OCI-LY3 (cell line): ENCODE measurements at regions not wholly inside any gene's neighbourhood (a gene's known extent, or its start where the extent isn't known, plus 50 kb on each side); places are given as distances from the start of the nearest gene placed in this dataset.
A peak's percentile ranks its signal among the peaks of the same experiment; 100 is the strongest.

ENCODE experiments used
- H2AFZ ChIP-seq: fragments of 200-600, 300-600 bp; shearing (Covaris generic); 2 replicates; pipeline ENCODE4 v1.6.0; 2014; ENCODE audit warnings: antibody characterized with exemption, low read depth, low read length
- H3K27ac ChIP-seq: fragments of 200-600, 300-600 bp; sonication (generic); 2 replicates; pipeline ENCODE4 v1.5.1; 2014; ENCODE audit warnings: mild to moderate bottlenecking, low read length, moderate library complexity, mixed read lengths
- H3K27me3 ChIP-seq: fragments of 200-600, 300-600 bp; sonication (generic); 2 replicates; pipeline ENCODE4 v1.6.1; 2014; ENCODE audit warnings: low read depth, low read length, mixed read lengths
- H3K36me3 ChIP-seq: fragments of 200-600, 300-600 bp; sonication (generic); replicated peaks from 2 replicates; pipeline ENCODE3; 2014; ENCODE audit warnings: low read depth, low read length, mixed read lengths
- H3K4me1 ChIP-seq: fragments of 300-600, 200-600 bp; sonication (generic); 2 replicates; pipeline ENCODE4 v1.6.1; 2014; ENCODE audit warnings: low read length, mixed read lengths
- H3K4me2 ChIP-seq: fragments of 200-600, 300-600 bp; sonication (generic); 2 replicates; pipeline ENCODE4 v1.6.1; 2014; ENCODE audit warnings: low read length, mixed read lengths
- H3K4me3 ChIP-seq: fragments of 300-600, 200-600 bp; sonication (generic); 2 replicates; pipeline ENCODE4 v1.5.1; 2014; ENCODE audit warnings: antibody characterized with exemption, mild to moderate bottlenecking, low read length, moderate library complexity
- H3K79me2 ChIP-seq: fragments of 300-600, 200-600 bp; shearing (Covaris generic); 2 replicates; pipeline ENCODE4 v1.6.1; 2014; ENCODE audit warnings: mild to moderate bottlenecking, low read length, mixed read lengths
- H3K9ac ChIP-seq: fragments of 300-600, 200-600 bp; shearing (Covaris generic); 2 replicates; pipeline ENCODE4 v1.6.0; 2014; ENCODE audit warnings: mild to moderate bottlenecking, low read length, moderate library complexity
- H3K9me3 ChIP-seq: fragments of 200-600, 300-600 bp; shearing (Covaris generic); 2 replicates; pipeline ENCODE4 v1.6.1; 2014; ENCODE audit warnings: low read length, mixed read lengths; ENCODE audit not compliant: insufficient read depth
- H4K20me1 ChIP-seq: fragments of 200-600, 300-600 bp; sonication (generic); 2 replicates; pipeline ENCODE4 v1.6.1; 2016; ENCODE audit warnings: low read length, mixed read lengths; ENCODE audit not compliant: insufficient read depth
- CTCF ChIP-seq: fragments of 200-600, 300-600 bp; sonication (generic); IDR thresholded peaks from 2 replicates; pipeline ENCODE4 v1.5.1; 2014; ENCODE audit warnings: antibody characterized with exemption, low read length, low read depth
- EZH2phosphoT487 ChIP-seq: fragments of 200-600 bp; shearing (Covaris generic); IDR thresholded peaks from 2 replicates; pipeline ENCODE4 v1.6.1; 2018; ENCODE audit warnings: antibody characterized with exemption, mixed run types, low read depth

DNA sequence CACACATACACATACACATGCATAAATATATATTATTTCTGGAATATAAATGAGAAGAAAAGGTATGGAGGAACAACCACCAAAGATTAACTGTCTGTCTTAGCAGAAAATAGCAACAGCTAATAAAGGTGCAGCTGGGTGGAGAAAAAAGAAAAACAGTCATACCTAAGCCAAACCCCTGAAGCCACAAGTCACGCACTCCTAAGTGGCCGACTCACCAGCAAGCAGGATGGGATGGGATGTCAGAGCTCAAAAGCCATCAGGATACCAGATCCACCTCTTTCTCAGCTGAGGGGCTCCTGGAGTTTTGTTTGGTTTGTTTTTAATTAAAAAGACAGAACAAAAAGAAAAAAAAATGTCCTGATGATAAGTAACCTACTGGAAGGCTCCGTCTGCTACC lies 64.7 kb upstream of the HIVEP3 start:
- Histone ChIP-seq H2AFZ (no peak overlapping the region), H3K27me3 (no peaks in the 10 kb centered on the region), H3K79me2 (peaks cover 86% of the 10 kb centered on the region), H3K9ac (no peak overlapping the region), H3K27ac (no peak overlapping the region), H3K4me2 (no peak overlapping the region), H3K36me3 (peaks cover 12% of the 10 kb centered on the region), H4K20me1 (no peaks in the 10 kb centered on the region; the same call in 1 of the 2 replicates), H3K4me3 (no peak overlapping the region), H3K4me1 (peaks cover 45% of the 10 kb centered on the region), H3K9me3 (no peaks in the 10 kb centered on the region)
- no peak for TF ChIP-seq EZH2phosphoT487
- TF ChIP-seq CTCF: no peak

- TF ChIP-seq EZH2phosphoT487: no peak
- no peak for TF ChIP-seq CTCF
- Histone ChIP-seq H3K4me2 (peak overlapping the region; percentile 69), H3K27ac (peak overlapping the region; percentile 51), H3K36me3 (peaks cover 9% of the 10 kb centered on the region), H3K4me3 (peak overlapping the region; percentile 35; the same call in 1 of the 2 replicates), H4K20me1 (no peaks in the 10 kb centered on the region; the same call in 1 of the 2 replicates), H3K9ac (peak overlapping the region; percentile 24), H2AFZ (no peak overlapping the region), H3K27me3 (no peaks in the 10 kb centered on the region), H3K9me3 (no peaks in the 10 kb centered on the region), H3K79me2 (peaks cover 77% of the 10 kb centered on the region), H3K4me1 (peaks cover 61% of the 10 kb centered on the region)
Measured at GRCh38 chr1:41981796-41982195, 63.1 kb upstream of the HIVEP3 start.

DNA sequence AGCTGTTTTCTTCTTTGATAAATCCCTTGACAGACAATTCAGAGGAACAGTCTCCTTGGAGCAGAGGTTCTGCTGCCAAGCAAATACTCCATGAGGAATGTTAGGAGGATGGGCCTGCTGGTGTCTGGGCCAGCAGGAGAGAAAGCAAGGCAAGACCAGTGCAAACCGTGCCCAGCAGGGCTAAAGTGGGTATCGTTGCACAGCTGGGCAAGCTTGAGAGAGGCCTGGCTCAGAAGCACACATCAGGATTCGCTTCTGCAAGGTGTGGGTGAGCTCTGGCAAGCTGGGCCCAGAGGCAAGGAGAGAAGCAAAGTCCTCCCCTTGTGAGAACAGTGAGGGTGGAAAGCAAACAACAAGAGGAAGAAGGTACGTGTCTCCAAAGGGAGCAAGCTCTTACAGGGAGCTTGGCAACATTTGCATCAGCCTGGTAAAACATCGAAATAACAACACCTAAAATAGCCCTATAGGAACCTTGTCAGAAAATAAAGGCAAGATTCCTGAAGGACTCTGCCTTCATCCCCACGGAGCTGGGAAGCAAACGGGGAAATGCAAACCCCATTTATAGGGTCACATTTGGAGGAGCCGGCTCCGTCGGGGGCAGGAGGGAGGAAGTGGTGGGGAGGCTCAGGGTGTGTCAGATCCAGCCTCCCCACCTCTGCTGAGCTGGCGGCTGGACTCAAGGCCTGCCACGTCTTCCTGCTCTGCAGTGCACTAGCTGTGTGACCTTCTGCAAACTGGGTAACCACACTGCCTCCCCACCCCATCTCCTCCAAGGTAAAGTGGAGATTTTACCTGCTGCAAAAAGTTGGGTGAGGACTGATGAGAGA lies 62.3 kb upstream of the HIVEP3 start:
- H3K27me3 ChIP-seq: no peaks in the 10 kb centered on the region
- H3K9me3 ChIP-seq: no peaks in the 10 kb centered on the region
- no peaks in the 10 kb centered on the region; the same call in 1 of the 2 replicates for H4K20me1 ChIP-seq
- H3K4me3 ChIP-seq: peak overlapping the region; percentile 35
- peak overlapping the region; percentile 51 for H3K27ac ChIP-seq
- peak overlapping the region; percentile 69 for H3K4me2 ChIP-seq
- H3K9ac ChIP-seq: peak overlapping the region; percentile 24
- peaks cover 74% of the 10 kb centered on the region for H3K79me2 ChIP-seq
- TF ChIP-seq CTCF (no peak), EZH2phosphoT487 (no peak)
- no peak overlapping the region for H2AFZ ChIP-seq
- peaks cover 12% of the 10 kb centered on the region for H3K36me3 ChIP-seq
- peaks cover 69% of the 10 kb centered on the region for H3K4me1 ChIP-seq

DNA sequence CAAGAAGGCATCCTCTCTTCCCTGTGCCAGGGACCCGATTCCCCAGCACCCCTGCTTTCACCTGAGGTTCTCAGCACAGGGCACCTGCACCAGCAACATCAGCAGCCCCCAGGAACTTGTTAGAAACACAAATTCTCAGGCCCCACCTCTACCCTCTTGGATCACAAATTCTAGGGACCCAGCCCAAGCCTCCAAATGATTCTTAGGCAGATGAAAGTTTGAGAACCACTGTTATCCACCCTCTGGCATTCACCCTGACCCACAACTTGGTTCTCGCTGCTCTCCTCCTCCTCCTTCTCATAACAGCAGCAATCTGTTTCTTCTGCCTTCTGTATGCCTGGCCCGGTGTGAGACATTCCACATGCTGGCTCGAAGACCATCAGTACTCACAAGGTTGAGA lies 60.3 kb upstream of the HIVEP3 start:
- H3K4me2 ChIP-seq: peak overlapping the region; percentile 83
- peaks cover 27% of the 10 kb centered on the region for H3K36me3 ChIP-seq
- H3K9me3 ChIP-seq: no peaks in the 10 kb centered on the region
- peaks cover 71% of the 10 kb centered on the region for H3K79me2 ChIP-seq
- H3K4me3 ChIP-seq: no peak overlapping the region
- no peak overlapping the region for H2AFZ ChIP-seq
- peak overlapping the region; percentile 60; the same call in 1 of the 2 replicates for H3K9ac ChIP-seq
- peaks cover 85% of the 10 kb centered on the region for H3K4me1 ChIP-seq
- TF ChIP-seq EZH2phosphoT487 (no peak), CTCF (no peak)
- no peaks in the 10 kb centered on the region; the same call in 1 of the 2 replicates for H4K20me1 ChIP-seq
- peak overlapping the region; percentile 97; the same call in 1 of the 2 replicates for H3K27ac ChIP-seq
- no peaks in the 10 kb centered on the region for H3K27me3 ChIP-seq
